IMR-90 (cell line): ENCODE measurements at regions not wholly inside any gene's neighbourhood (a gene's known extent, or its start where the extent isn't known, plus 50 kb on each side); places are given as distances from the start of the nearest gene placed in this dataset.

ENCODE experiments used
- ATAC-seq: fragments of 200-7000 bp; cut with Tn5 transposase; 2 replicates; pipeline ENCODE4 v1.9.1; 2020; ENCODE audit warnings: low read depth, mild to moderate bottlenecking, moderate library complexity
- BruUV-seq: library from RNA; stranded (reverse); fragments of 400-500 nt; replicated peaks from 2 replicates; lab custom pipeline; 2021; lab: Mats Ljungman, UMichigan
- CTCF ChIA-PET: fragments of 300-600 bp; formaldehyde crosslinking; extraction: SDS; loops from one replicate; lab custom pipeline; 2021; ENCODE audit warnings: antibody characterized with exemption; lab: Yijun Ruan, JAX
- POLR2A ChIA-PET: fragments of 300-600 bp; sonication (Branson Sonifier 250); formaldehyde crosslinking; loops from one replicate; lab custom pipeline; 2022; ENCODE audit warnings: antibody characterized with exemption; ENCODE audit not compliant: unreplicated experiment; lab: Charles Lee
- DNase-seq: peaks from one replicate; pipeline ENCODE4 v3.0.0; 2013
- H2AFZ ChIP-seq: replicated peaks from 2 replicates; pipeline ENCODE3; 2013; ENCODE audit warnings: low read length, mild to moderate bottlenecking; ENCODE audit not compliant: poor library complexity
- H2AK5ac ChIP-seq: 2 replicates; pipeline ENCODE4 v1.6.1; 2013; ENCODE audit warnings: low read depth, low read length, inconsistent platforms
- H2AK9ac ChIP-seq: replicated peaks from 2 replicates; pipeline ENCODE3; 2013; ENCODE audit warnings: mild to moderate bottlenecking, low read depth, low read length, moderate library complexity; ENCODE audit not compliant: poor library complexity
- H2BK120ac ChIP-seq: 2 replicates; pipeline ENCODE4 v1.6.1; 2013; ENCODE audit warnings: low read depth, low read length, inconsistent platforms
- H2BK15ac ChIP-seq: 3 replicates; pipeline ENCODE4 v1.6.1; 2013; ENCODE audit warnings: low read depth, low read length, inconsistent platforms
- H2BK20ac ChIP-seq: 2 replicates; pipeline ENCODE4 v1.6.1; 2013; ENCODE audit warnings: low read depth, mild to moderate bottlenecking, inconsistent platforms, low read length, moderate library complexity
- H2BK5ac ChIP-seq: 2 replicates; pipeline ENCODE4 v1.6.1; 2013; ENCODE audit warnings: mild to moderate bottlenecking, low read depth, low read length, inconsistent platforms; ENCODE audit not compliant: poor library complexity, severe bottlenecking
- H3K14ac ChIP-seq: replicated peaks from 2 replicates; pipeline ENCODE4 v1.6.1; 2013; ENCODE audit warnings: low read depth, low read length, inconsistent platforms
- H3K18ac ChIP-seq: 2 replicates; pipeline ENCODE4 v1.6.1; 2013; ENCODE audit warnings: low read depth, low read length, control low read depth
- H3K23ac ChIP-seq: 2 replicates; pipeline ENCODE4 v1.6.1; 2013; ENCODE audit warnings: low read depth, low read length, inconsistent platforms
- H3K27ac ChIP-seq: 2 replicates; pipeline ENCODE4 v1.5.1; 2013; ENCODE audit warnings: mild to moderate bottlenecking, control low read depth, low read length; ENCODE audit not compliant: insufficient read depth
- H3K27me3 ChIP-seq: 2 replicates; pipeline ENCODE4 v1.6.1; 2013; ENCODE audit warnings: low read length; ENCODE audit not compliant: control insufficient read depth, insufficient read depth
- H3K36me3 ChIP-seq: 2 replicates; pipeline ENCODE4 v1.6.1; 2013; ENCODE audit warnings: low read length, mixed read lengths; ENCODE audit not compliant: control insufficient read depth, insufficient read depth
- H3K4ac ChIP-seq: 2 replicates; pipeline ENCODE4 v1.6.1; 2013; ENCODE audit warnings: low read depth, low read length, inconsistent platforms
- H3K4me1 ChIP-seq: 2 replicates; pipeline ENCODE4 v1.6.1; 2013; ENCODE audit warnings: low read length, mixed read lengths; ENCODE audit not compliant: control insufficient read depth, insufficient read depth
- H3K4me2 ChIP-seq: 2 replicates; pipeline ENCODE4 v1.6.1; 2013; ENCODE audit warnings: low read depth, mild to moderate bottlenecking, control low read depth, low read length, moderate library complexity
- H3K4me3 ChIP-seq: 2 replicates; pipeline ENCODE4 v1.5.1; 2013; ENCODE audit warnings: low read depth, mild to moderate bottlenecking, control low read depth, low read length, moderate library complexity; ENCODE audit not compliant: insufficient read depth
- H3K56ac ChIP-seq: 2 replicates; pipeline ENCODE4 v1.6.1; 2013; ENCODE audit warnings: low read length, inconsistent platforms; ENCODE audit not compliant: insufficient read depth; ENCODE audit errors: extremely low read depth
- H3K79me1 ChIP-seq, 2 experiments: 2 replicates each; pipeline ENCODE4 v1.6.1; 2013; ENCODE audit warnings: low read length in 2 of 2, inconsistent platforms in 1 of 2, low read depth in 1 of 2
- H3K9ac ChIP-seq: 2 replicates; pipeline ENCODE4 v1.6.1; 2013; ENCODE audit warnings: low read depth, low read length, control low read depth
- H3K9me1 ChIP-seq: 2 replicates; pipeline ENCODE4 v1.6.1; 2013; ENCODE audit warnings: low read length, inconsistent platforms; ENCODE audit not compliant: insufficient read depth
- H3K9me3 ChIP-seq: 2 replicates; pipeline ENCODE4 v1.6.1; 2013; ENCODE audit warnings: low read length; ENCODE audit not compliant: control insufficient read depth, insufficient read depth
- H4K20me1 ChIP-seq: 2 replicates; pipeline ENCODE4 v1.6.1; 2013; ENCODE audit warnings: low read length, inconsistent platforms; ENCODE audit not compliant: insufficient read depth
- H4K5ac ChIP-seq: 2 replicates; pipeline ENCODE4 v1.6.1; 2013; ENCODE audit warnings: mild to moderate bottlenecking, low read depth, low read length, control low read depth
- H4K8ac ChIP-seq, 2 experiments: 2 replicates each; pipeline ENCODE4 v1.6.1; 2013; ENCODE audit warnings: low read depth in 2 of 2, low read length in 2 of 2, control low read depth in 1 of 2, inconsistent platforms in 1 of 2
- H4K91ac ChIP-seq: 2 replicates; pipeline ENCODE4 v1.6.1; 2013; ENCODE audit warnings: low read depth, low read length, inconsistent platforms; ENCODE audit not compliant: insufficient read depth
- BHLHE40 ChIP-seq: fragments of 150-350 bp; IDR thresholded peaks from 2 replicates; pipeline ENCODE4 v1.6.1; 2016; ENCODE audit warnings: mild to moderate bottlenecking, low read depth, low read length
- CEBPB ChIP-seq: IDR thresholded peaks from 2 replicates; pipeline ENCODE4 v1.6.1; 2012; ENCODE audit warnings: low read depth, low read length, improper control_type of control experiment
- CHD1 ChIP-seq: IDR thresholded peaks from 2 replicates; pipeline ENCODE4 v1.6.1; 2012; ENCODE audit warnings: low read depth, low read length, improper control_type of control experiment
- ELK1 ChIP-seq: fragments of 150-350 bp; IDR thresholded peaks from 2 replicates; pipeline ENCODE4 v1.6.1; 2016; ENCODE audit warnings: low read depth, mild to moderate bottlenecking, low read length, moderate library complexity, borderline replicate concordance
- FOS ChIP-seq: fragments of 150-350 bp; IDR thresholded peaks from 2 replicates; pipeline ENCODE4 v1.6.1; 2016; ENCODE audit warnings: low read depth, low read length
- MAFK ChIP-seq: IDR thresholded peaks from 2 replicates; pipeline ENCODE4 v1.6.1; 2012; ENCODE audit warnings: low read depth, low read length, improper control_type of control experiment
- MAZ ChIP-seq: IDR thresholded peaks from 2 replicates; pipeline ENCODE4 v1.6.1; 2012; ENCODE audit warnings: low read depth, mild to moderate bottlenecking, low read length, improper control_type of control experiment, moderate library complexity, borderline replicate concordance
- MXI1 ChIP-seq: IDR thresholded peaks from 2 replicates; pipeline ENCODE4 v1.6.1; 2012; ENCODE audit warnings: low read depth, mild to moderate bottlenecking, low read length, moderate library complexity, borderline replicate concordance
- NFE2L2 ChIP-seq: fragments of 150-350 bp; IDR thresholded peaks from 2 replicates; pipeline ENCODE4 v1.6.1; 2016; ENCODE audit warnings: low read depth, mild to moderate bottlenecking, low read length
- POLR2A ChIP-seq: IDR thresholded peaks from 2 replicates; pipeline ENCODE4 v1.6.1; 2012; ENCODE audit warnings: mild to moderate bottlenecking, low read depth, low read length
- RAD21 ChIP-seq: IDR thresholded peaks from 2 replicates; pipeline ENCODE4 v1.6.1; 2012; ENCODE audit warnings: low read length, improper control_type of control experiment
- RCOR1 ChIP-seq: IDR thresholded peaks from 2 replicates; pipeline ENCODE4 v1.6.1; 2012; ENCODE audit warnings: mild to moderate bottlenecking, low read length, improper control_type of control experiment; ENCODE audit not compliant: insufficient replicate concordance
- RFX5 ChIP-seq: IDR thresholded peaks from 2 replicates; pipeline ENCODE4 v1.8.0; 2012; ENCODE audit warnings: low read depth, mild to moderate bottlenecking, low read length, moderate library complexity
- SMC3 ChIP-seq: fragments of 150-350 bp; IDR thresholded peaks from 2 replicates; pipeline ENCODE4 v1.6.1; 2016; ENCODE audit warnings: low read depth, mild to moderate bottlenecking, antibody characterized with exemption, low read length, moderate library complexity
- WGBS, 2 experiments: methylation state at CpG; one replicate each; pipeline versions ENCODE4 v1.1.5 to v1.1.7; 2013; ENCODE audit warnings: missing lambda C conversion rate in 2 of 2; ENCODE audit not compliant: insufficient read length in 1 of 2; ENCODE audit errors: extremely low coverage in 2 of 2; 5-methylcytosine and 5-hydroxymethylcytosine counted together
- dilution Hi-C: fragments of 300-500 bp; cut with HindIII; formaldehyde crosslinking; loops from one replicate; pipeline ENCODE4 v1.14.3; 2018; ENCODE audit warnings: low sequenced_read_pairs; ENCODE audit not compliant: unreplicated experiment
- in situ Hi-C: fragments of 300-500 bp; cut with MboI; formaldehyde crosslinking; loops from 3 replicates; pipeline ENCODE4 v1.14.3; 2019; ENCODE audit warnings: low sequenced_read_pairs, inconsistent platforms, mixed read lengths
- intact Hi-C: fragments of 100-400 bp; cut with micrococcal nuclease; formaldehyde crosslinking; loops from 2 replicates; pipeline ENCODE4 v1.10.0; 2022
- TF ChIP-seq, protein P1 (sequence below): conservative IDR thresholded peaks from 2 replicates; pipeline ENCODE4 v1.5.1; 2012; ENCODE audit warnings: mild to moderate bottlenecking, low read depth, low read length, improper control_type of control experiment
- TF ChIP-seq, protein P2 (sequence below): fragments of 150-350 bp; IDR thresholded peaks from 2 replicates; pipeline ENCODE4 v1.6.1; 2017; ENCODE audit warnings: mild to moderate bottlenecking, antibody characterized with exemption, low read length, low read depth

DNA sequence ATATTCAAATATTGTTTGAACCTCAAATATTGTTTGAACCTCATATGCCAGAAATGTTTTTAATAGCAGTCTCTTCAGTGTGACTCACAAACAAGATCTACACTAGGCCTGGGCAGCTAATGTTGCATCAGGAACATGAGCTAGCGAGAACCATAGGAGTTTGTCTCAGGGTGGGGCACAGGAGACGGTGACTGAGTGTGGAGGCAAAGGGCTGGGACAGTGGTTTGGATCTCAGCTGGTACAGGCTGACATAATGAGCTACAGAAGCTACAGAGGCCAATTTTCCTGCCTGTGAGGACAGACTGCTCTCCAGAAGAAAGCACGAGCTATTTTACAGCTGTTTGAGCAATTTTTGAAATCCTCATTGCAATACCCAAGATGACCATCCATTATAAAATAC is 224.7 kb downstream of the CENPC start:
- Histone ChIP-seq H3K4ac (no peak overlapping the region), H2BK5ac (no peak overlapping the region), H3K27me3 (no peaks in the 10 kb centered on the region), H2BK15ac (no peak overlapping the region), H3K23ac (no peak overlapping the region), H3K4me1 (no peaks in the 10 kb centered on the region), H3K56ac (no peak overlapping the region), H3K18ac (no peak overlapping the region), H3K4me2 (no peak overlapping the region), H4K5ac (no peak overlapping the region), H4K8ac (no peak overlapping the region), H3K27ac (no peak overlapping the region), H2BK120ac (no peak overlapping the region), H2AK5ac (no peak overlapping the region), H3K9me3 (no peaks in the 10 kb centered on the region), H2AFZ (no peak overlapping the region), H3K79me1 (no peaks in the 10 kb centered on the region), H3K9me1 (no peaks in the 10 kb centered on the region), H2AK9ac (no peak overlapping the region), H4K20me1 (no peaks in the 10 kb centered on the region), H3K14ac (no peak overlapping the region), H3K4me3 (no peak overlapping the region), H2BK20ac (no peak overlapping the region), H3K9ac (no peak overlapping the region), H4K91ac (no peak overlapping the region), H3K36me3 (no peaks in the 10 kb centered on the region)
- dilution Hi-C loops = no loop called here
- 0% methylated on average over 2 of the region's 3 CpGs; no CpG with 5 or more reads in 1 of the 2 experiments for WGBS, 2 experiments
- ATAC-seq = no peak
- intact Hi-C loops = no loop called here
- POLR2A ChIA-PET = no interaction called here
- no TSS peak for BruUV-seq
- TF ChIP-seq RCOR1 (no peak), MAFK (no peak), BHLHE40 (no peak), SMC3 (no peak), NFE2L2 (no peak), RFX5 (no peak), MAZ (no peak), CHD1 (no peak), RAD21 (no peak), CEBPB (no peak), POLR2A (no peak), MXI1 (no peak), FOS (no peak), ELK1 (no peak)
- TF ChIP-seq, protein P1, sequence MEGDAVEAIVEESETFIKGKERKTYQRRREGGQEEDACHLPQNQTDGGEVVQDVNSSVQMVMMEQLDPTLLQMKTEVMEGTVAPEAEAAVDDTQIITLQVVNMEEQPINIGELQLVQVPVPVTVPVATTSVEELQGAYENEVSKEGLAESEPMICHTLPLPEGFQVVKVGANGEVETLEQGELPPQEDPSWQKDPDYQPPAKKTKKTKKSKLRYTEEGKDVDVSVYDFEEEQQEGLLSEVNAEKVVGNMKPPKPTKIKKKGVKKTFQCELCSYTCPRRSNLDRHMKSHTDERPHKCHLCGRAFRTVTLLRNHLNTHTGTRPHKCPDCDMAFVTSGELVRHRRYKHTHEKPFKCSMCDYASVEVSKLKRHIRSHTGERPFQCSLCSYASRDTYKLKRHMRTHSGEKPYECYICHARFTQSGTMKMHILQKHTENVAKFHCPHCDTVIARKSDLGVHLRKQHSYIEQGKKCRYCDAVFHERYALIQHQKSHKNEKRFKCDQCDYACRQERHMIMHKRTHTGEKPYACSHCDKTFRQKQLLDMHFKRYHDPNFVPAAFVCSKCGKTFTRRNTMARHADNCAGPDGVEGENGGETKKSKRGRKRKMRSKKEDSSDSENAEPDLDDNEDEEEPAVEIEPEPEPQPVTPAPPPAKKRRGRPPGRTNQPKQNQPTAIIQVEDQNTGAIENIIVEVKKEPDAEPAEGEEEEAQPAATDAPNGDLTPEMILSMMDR = no peak
- TF ChIP-seq, protein P2, sequence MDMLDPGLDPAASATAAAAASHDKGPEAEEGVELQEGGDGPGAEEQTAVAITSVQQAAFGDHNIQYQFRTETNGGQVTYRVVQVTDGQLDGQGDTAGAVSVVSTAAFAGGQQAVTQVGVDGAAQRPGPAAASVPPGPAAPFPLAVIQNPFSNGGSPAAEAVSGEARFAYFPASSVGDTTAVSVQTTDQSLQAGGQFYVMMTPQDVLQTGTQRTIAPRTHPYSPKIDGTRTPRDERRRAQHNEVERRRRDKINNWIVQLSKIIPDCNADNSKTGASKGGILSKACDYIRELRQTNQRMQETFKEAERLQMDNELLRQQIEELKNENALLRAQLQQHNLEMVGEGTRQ = no peak
- DNase-seq = no peak
- CTCF ChIA-PET = no interaction called here
- in situ Hi-C loops = no loop called here
